HepG2 (cell line): ENCODE measurements at regions not wholly inside any gene's neighbourhood (a gene's known extent, or its start where the extent isn't known, plus 50 kb on each side); places are given as distances from the start of the nearest gene placed in this dataset.

Source experiments
- CHD2 ChIP-seq: IDR thresholded peaks from 2 replicates; pipeline ENCODE4 v1.6.1; 2011; ENCODE audit warnings: low read depth, low read length, improper control_type of control experiment
- EEA1 ChIP-seq: sonication (generic); formaldehyde crosslinking; IDR thresholded peaks from 2 replicates; pipeline ENCODE4 v1.5.1; 2020; ENCODE audit warnings: mild to moderate bottlenecking, missing genetic modification reagents, borderline replicate concordance
- KLF16 ChIP-seq, 2 experiments: sonication (generic) in 1 of 2; formaldehyde crosslinking in 1 of 2; IDR thresholded peaks; 2 replicates each; pipeline versions ENCODE4 v1.6.1 to v1.8.0; 2016 to 2023; ENCODE audit warnings: missing genetic modification reagents in 2 of 2, missing compliant biosample characterization in 1 of 2
- KLF6 ChIP-seq: IDR thresholded peaks from 2 replicates; pipeline ENCODE4 v1.8.0; 2016; ENCODE audit warnings: missing biosample characterization, missing genetic modification reagents
- MLXIP ChIP-seq: sonication (generic); formaldehyde crosslinking; IDR thresholded peaks from 2 replicates; pipeline ENCODE4 v1.9.0; 2021; ENCODE audit warnings: missing genetic modification reagents, borderline replicate concordance
- NFIB ChIP-seq: sonication (generic); formaldehyde crosslinking; IDR thresholded peaks from 2 replicates; pipeline ENCODE4 v1.9.0; 2021; ENCODE audit warnings: missing genetic modification reagents, mild to moderate bottlenecking, borderline replicate concordance
- PHF20 ChIP-seq: sonication (generic); formaldehyde crosslinking; IDR thresholded peaks from 2 replicates; pipeline ENCODE4 v1.5.0; 2020; ENCODE audit warnings: mild to moderate bottlenecking, missing genetic modification reagents
- PITX1 ChIP-seq: sonication (generic); formaldehyde crosslinking; IDR thresholded peaks from 2 replicates; pipeline ENCODE4 v1.5.1; 2020; ENCODE audit warnings: mild to moderate bottlenecking, missing genetic modification reagents
- SETDB1 ChIP-seq: sonication (generic); formaldehyde crosslinking; IDR thresholded peaks from 2 replicates; pipeline ENCODE4 v1.5.1; 2020; ENCODE audit warnings: missing genetic modification reagents, mild to moderate bottlenecking, borderline replicate concordance
- SMAD9 ChIP-seq: sonication (generic); formaldehyde crosslinking; IDR thresholded peaks from 2 replicates; pipeline ENCODE4 v1.5.1; 2020; ENCODE audit warnings: mild to moderate bottlenecking, missing genetic modification reagents
- THAP11 ChIP-seq: IDR thresholded peaks from 2 replicates; pipeline ENCODE4 v1.6.1; 2016; ENCODE audit warnings: missing biosample characterization, missing genetic modification reagents
- ZBTB38 ChIP-seq: sonication (generic); formaldehyde crosslinking; IDR thresholded peaks from 2 replicates; pipeline ENCODE4 v1.5.1; 2020; ENCODE audit warnings: mild to moderate bottlenecking, missing genetic modification reagents
- ZC3H13 ChIP-seq: sonication (generic); formaldehyde crosslinking; IDR thresholded peaks from 2 replicates; pipeline ENCODE4 v1.8.1; 2023; ENCODE audit warnings: mild to moderate bottlenecking, missing genetic modification reagents, moderate library complexity
- ZNF263 ChIP-seq: sonication (generic); formaldehyde crosslinking; IDR thresholded peaks from 2 replicates; pipeline ENCODE4 v1.4.0; 2020; ENCODE audit warnings: missing genetic modification reagents
- ZNF382 ChIP-seq: sonication (generic); formaldehyde crosslinking; IDR thresholded peaks from 2 replicates; pipeline ENCODE4 v1.5.0; 2020; ENCODE audit warnings: missing genetic modification reagents, mild to moderate bottlenecking, borderline replicate concordance
- ZNF547 ChIP-seq: sonication (generic); formaldehyde crosslinking; IDR thresholded peaks from 2 replicates; pipeline ENCODE4 v1.5.1; 2020; ENCODE audit warnings: mild to moderate bottlenecking, missing genetic modification reagents
- ZNF746 ChIP-seq: sonication (generic); formaldehyde crosslinking; IDR thresholded peaks from 2 replicates; pipeline ENCODE4 v1.8.0; 2022; ENCODE audit warnings: mild to moderate bottlenecking, missing genetic modification reagents
- ZNF770 ChIP-seq: sonication (generic); formaldehyde crosslinking; IDR thresholded peaks from 2 replicates; pipeline ENCODE4 v1.5.0; 2020; ENCODE audit warnings: mild to moderate bottlenecking, missing genetic modification reagents
- TF ChIP-seq, protein P1 (sequence below): sonication (generic); IDR thresholded peaks from 2 replicates; pipeline ENCODE4 v1.6.1; 2016; ENCODE audit warnings: low read depth, borderline replicate concordance
- TF ChIP-seq, protein P2 (sequence below): sonication (generic); formaldehyde crosslinking; IDR thresholded peaks from 2 replicates; pipeline ENCODE4 v1.8.0; 2022; ENCODE audit warnings: mild to moderate bottlenecking, missing genetic modification reagents
- TF ChIP-seq, protein P3 (sequence below): sonication (generic); formaldehyde crosslinking; IDR thresholded peaks from 2 replicates; pipeline ENCODE4 v1.8.0; 2023; ENCODE audit warnings: mild to moderate bottlenecking, missing genetic modification reagents

GRCh38 chr9:129557192-129558036 is 63.5 kb downstream of the C9orf50 start (continued):
- TF ChIP-seq MLXIP (0 out of 2 replicates have a peak, but pooled peaks have one; percentile 10), NFIB (CRISPR knock-in tag) (no peak), EEA1 (CRISPR knock-in tag) (no peak), PITX1 (CRISPR knock-in tag) (peak; percentile 95), PHF20 (CRISPR knock-in tag) (0 out of 2 replicates have a peak, but pooled peaks have one; percentile 46), ZNF263 (peak; percentile 90), CHD2 (no peak), ZNF770 (peak; percentile 86), ZBTB38 (CRISPR knock-in tag) (peak; percentile 92), KLF6 (CRISPR knock-in tag) (peak; percentile 77; the same call in 1 of the 2 replicates), SMAD9 (CRISPR knock-in tag) (no peak), ZNF547 (CRISPR knock-in tag) (peak; percentile 55; the same call in 1 of the 2 replicates), KLF16 (CRISPR knock-in tag; IDR thresholded peaks at IDR 0.05) (peak in 1 of 2 experiments; percentile 93; a peak in 2 of 4 replicates), THAP11 (CRISPR knock-in tag) (peak; percentile 78), ZNF382 (CRISPR knock-in tag) (no peak), SETDB1 (no peak), ZNF746 (CRISPR knock-in tag) (peak; percentile 100), ZC3H13 (peak; percentile 79)
- TF ChIP-seq, protein P1, sequence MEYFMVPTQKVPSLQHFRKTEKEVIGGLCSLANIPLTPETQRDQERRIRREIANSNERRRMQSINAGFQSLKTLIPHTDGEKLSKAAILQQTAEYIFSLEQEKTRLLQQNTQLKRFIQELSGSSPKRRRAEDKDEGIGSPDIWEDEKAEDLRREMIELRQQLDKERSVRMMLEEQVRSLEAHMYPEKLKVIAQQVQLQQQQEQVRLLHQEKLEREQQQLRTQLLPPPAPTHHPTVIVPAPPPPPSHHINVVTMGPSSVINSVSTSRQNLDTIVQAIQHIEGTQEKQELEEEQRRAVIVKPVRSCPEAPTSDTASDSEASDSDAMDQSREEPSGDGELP, result peak; percentile 90
- TF ChIP-seq, protein P2, sequence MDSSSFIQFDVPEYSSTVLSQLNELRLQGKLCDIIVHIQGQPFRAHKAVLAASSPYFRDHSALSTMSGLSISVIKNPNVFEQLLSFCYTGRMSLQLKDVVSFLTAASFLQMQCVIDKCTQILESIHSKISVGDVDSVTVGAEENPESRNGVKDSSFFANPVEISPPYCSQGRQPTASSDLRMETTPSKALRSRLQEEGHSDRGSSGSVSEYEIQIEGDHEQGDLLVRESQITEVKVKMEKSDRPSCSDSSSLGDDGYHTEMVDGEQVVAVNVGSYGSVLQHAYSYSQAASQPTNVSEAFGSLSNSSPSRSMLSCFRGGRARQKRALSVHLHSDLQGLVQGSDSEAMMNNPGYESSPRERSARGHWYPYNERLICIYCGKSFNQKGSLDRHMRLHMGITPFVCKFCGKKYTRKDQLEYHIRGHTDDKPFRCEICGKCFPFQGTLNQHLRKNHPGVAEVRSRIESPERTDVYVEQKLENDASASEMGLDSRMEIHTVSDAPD (CRISPR knock-in tag), result peak; percentile 95
- TF ChIP-seq, protein P3, sequence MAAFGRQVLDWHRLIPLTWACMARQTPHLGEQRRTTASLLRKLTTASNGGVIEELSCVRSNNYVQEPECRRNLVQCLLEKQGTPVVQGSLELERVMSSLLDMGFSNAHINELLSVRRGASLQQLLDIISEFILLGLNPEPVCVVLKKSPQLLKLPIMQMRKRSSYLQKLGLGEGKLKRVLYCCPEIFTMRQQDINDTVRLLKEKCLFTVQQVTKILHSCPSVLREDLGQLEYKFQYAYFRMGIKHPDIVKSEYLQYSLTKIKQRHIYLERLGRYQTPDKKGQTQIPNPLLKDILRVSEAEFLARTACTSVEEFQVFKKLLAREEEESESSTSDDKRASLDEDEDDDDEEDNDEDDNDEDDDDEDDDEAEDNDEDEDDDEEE (CRISPR knock-in tag), result peak; percentile 61
